HG03280 (cell line): ENCODE measurements at regions not wholly inside any gene's neighbourhood (a gene's known extent, or its start where the extent isn't known, plus 50 kb on each side); places are given as distances from the start of the nearest gene placed in this dataset.
"Not testable (repeated sequence)": the region's sequence is repeated elsewhere in the genome, so short reads cannot be mapped to it uniquely, and the experiment has no call there.

Experiments
- ATAC-seq: cut with Tn5 transposase; IDR thresholded peaks from one replicate; pipeline ENCODE4 v1.9.1; 2021; ENCODE audit warnings: mild to moderate bottlenecking, moderate library complexity; ENCODE audit not compliant: unreplicated experiment

- ATAC-seq, result no peak
Measured at GRCh38 chr6:170150590-170150945, 140.3 kb downstream of the DLL1 start.

DNA sequence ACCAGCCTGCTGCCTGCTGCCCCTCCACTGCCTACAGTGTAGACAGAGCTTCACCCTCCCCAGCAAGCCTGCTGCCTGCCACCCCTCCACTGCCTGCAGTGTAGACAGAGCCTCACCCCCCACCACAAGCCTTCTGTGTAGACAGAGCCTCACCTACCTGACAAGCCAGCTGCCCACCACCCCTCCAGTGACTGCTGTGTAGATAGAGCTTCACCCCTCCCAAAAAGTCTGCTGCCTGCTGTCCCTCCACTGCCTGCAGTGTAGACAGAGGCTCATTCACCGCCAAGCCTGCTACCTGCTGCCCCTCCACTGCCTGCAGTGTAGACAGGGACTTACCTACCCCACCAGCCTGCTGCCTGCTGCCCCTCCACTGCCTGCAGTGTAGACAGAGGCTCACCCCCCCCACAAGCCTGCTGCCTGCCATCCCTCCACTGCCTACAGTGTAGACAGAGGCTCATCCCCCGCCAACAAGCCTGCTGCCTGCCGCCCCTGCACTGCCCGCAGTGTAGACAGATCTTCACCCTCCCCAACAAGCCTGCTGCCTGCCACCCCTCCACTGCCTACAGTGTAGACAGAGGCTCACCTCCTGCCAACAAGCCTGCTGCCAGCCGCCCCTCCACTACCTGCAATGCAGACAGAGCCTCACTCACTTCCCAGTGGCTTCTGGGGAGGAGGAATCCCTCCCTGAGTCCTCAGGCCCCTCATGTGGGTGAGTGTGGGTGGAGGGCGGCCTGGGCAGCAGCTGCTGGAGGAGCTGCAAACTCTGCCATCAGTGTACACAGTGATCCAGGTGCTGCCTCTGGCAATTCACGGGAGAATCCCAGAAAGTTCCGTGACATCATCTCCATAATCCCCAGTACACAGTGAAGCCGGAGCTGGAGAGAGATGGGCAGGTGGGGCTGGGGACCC, 140.9 kb downstream of the DLL1 start:
- no peak for ATAC-seq

DNA sequence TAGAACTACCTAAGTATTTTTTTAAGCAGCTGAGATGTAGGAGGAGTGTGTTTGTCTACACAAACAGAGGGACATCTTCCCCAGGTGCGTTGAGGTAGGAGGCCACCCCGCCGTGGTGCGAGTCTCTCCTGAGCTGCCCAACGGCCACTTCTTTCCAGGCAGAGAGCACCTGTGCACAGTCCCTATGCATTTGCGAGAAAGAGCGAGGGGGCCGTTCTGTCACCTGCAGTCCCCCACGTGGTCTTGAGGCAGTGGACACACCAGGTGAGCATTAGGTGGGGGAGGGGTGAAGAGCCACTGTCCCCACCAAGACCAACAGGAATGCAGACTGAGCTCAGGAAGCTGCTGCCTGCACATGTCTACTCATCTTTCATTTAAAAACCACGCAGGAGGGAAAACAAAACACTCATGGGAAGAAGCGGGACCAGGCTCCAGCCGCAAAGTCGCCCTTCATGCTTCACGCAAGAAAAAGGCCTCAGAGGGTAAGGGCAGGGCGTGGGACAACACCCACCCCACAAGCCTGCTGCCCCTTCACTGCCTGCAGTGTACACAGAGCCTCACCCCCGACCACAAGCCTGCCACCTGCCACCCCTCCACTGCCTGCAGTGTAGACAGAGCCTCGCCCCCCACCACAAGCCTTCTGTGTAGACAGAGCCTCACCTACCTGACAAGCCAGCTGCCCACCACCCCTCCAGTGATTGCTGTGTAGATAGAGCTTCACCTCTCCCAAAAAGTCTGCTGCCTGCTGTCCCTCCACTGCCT, 142.0 kb downstream of the DLL1 start:
- ATAC-seq, result no peak

- ATAC-seq, result no peak
Measured at GRCh38 chr6:170147832-170148708, 142.8 kb downstream of the DLL1 start.

- ATAC-seq, result no peak
Measured at GRCh38 chr6:170147056-170147787, 143.7 kb downstream of the DLL1 start.

DNA sequence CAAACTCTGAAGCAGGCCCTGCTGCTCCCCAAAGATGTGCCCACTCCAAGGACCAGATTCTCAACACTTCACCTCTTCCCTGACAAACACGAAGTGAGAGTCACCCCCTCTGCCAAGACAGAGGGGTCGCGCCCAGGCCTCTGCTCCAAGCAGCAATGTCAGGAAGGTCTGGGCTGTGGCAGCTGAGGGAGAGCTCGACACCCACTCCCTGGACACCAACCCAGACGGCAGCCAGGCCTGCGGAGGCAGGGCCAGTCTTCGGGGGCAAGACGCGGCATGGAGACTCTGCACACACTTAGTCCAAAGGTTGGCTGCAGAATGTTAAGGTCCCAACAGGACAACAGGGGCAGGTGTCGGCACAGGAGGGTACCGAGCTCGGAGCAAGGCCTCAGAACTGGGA, 144.2 kb downstream of the DLL1 start:
- no peak for ATAC-seq

DNA sequence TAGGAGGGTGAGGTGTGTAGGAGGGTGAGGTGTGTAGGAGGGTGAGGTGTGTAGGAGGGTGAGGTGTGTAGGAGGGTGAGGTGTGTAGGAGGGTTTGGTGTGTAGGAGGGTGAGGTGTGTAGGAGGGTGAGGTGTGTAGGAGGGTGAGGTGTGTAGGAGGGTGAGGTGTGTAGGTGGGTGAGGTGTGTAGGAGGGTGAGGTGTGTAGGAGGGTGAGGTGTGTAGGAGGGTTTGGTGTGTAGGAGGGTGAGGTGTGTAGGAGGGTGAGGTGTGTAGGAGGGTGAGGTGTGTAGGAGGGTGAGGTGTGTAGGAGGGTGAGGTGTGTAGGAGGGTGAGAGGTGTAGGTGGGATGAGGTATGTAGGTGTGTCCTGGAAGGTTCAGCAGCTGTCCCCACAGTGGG, 144.7 kb downstream of the DLL1 start:
- ATAC-seq, result not testable (repeated sequence)

- not testable (repeated sequence) for ATAC-seq
Measured at GRCh38 chr6:170145716-170146115, 145.2 kb downstream of the DLL1 start.

DNA sequence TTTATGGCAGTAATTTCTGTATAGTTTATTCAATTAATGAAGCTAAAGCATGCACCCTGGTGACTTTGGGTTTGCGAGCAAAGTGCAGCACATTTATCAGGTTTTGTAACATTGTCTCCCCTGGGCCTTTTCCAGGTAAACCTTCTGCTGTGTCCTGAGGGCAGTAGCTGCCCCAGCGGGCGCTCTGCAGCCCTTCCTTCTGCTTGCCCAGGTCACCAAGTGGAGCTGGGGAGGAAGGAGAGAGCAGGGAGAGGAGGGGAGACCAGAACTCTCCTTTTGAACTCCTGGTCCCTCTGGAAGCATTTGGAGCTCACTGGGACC, 145.6 kb downstream of the DLL1 start:
- ATAC-seq, result no peak

DNA sequence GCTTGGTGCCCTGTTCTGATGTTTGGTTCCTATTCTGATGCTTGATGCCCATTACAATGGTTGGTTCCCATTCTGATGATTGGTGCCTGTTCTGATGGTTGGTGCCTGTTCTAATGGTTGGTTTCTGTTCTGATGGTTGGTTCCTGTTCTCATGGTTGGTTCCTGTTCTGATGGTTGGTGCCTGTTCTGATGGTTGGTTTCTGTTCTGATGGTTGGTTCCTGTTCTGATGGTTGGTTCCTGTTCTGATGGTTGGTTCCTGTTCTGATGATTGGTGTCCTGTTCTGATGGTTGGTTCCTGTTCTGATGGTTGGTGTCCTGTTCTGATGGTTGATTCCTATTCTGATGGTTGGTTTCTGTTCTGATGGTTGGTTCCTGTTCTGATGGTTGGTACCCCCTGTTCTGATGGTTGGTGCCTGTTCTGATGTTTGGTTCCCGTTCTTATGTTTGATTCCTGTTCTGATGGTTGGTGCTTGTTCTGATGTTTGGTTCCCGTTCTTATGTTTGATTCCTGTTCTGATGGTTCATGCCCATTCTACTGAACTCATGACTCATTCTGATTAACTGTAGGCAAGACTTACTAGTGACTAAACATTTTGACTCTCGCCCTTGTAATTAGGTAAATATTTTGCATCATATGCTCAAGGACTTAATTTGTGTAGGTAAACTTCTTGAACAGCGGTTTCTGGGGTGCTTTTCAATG, 146.2 kb downstream of the DLL1 start:
- ATAC-seq, result no peak

DNA sequence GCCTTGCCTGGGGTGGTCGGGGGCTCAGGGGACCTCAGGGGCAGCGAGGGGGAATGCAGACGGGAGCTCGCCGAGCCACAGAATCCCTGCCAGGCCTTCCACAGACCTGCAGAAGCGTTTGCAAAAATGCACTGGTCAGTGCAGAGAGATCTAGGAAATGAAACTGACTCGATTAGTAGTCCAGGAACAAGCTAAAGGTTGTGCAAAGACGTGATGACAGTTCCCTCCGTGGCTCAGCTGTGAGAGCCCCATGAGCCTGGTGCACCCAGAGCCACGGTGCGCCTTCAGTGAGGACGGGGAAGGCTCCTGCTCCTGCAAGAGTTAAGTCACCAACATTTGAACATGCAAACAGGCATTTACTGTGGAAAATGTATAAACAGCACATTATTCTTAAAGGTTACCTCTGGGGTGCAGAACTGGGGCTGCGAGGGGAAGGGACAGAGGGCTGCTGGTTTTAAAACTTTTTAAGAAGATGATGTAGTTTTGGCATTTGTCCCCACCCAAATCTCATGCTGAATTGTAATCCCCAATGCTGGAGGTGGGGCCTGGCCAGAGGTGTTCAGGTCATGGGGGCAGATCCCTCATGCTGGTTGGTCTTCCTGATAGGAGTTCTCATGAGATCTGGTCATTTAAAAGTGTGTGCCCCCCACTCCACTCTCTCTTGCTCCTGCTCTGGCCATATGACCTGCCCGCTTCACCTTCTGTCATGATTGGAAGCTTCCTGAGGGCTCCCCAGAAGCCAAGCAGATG, 147.3 kb downstream of the DLL1 start:
- no peak for ATAC-seq

DNA sequence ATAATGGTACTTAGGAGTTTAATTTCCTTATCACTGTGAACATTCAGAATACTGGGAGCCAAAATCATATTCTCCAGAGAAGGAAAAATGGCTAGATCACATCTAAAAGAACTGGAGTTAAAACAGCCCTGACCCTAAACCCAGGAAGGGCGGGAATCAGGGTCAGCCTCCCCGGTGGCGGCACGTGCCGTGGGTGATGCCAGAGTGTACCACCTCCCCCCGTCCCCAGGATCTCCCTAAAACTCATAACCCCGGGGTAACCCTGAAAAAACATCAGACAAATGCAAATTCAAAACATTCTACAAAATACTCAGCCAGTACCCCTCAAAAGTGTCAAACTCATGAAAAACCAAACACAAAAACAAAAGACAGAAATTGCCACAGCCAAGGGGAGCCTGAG, 148.3 kb downstream of the DLL1 start:
- no peak for ATAC-seq

- not testable (repeated sequence) for ATAC-seq
Measured at GRCh38 chr6:170141061-170141460, 149.8 kb downstream of the DLL1 start.

DNA sequence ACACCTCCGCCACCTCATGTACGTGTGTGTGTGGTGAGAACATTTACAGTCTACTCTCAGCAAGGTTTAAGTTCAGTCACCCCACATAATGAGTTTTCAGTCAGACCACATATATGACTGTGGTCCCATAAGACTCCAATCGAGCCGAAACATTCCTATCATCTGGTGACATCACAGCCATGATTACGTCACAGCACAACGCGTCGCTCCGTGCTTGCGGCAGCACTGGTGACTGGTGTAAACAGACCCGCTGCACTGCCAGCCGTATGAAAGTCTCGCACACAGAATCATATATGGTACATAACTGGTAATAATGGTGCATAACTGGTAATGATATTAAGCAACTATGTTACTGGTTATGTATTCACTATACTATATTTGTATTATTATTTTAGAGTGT, 150.7 kb downstream of the DLL1 start:
- no peak for ATAC-seq

DNA sequence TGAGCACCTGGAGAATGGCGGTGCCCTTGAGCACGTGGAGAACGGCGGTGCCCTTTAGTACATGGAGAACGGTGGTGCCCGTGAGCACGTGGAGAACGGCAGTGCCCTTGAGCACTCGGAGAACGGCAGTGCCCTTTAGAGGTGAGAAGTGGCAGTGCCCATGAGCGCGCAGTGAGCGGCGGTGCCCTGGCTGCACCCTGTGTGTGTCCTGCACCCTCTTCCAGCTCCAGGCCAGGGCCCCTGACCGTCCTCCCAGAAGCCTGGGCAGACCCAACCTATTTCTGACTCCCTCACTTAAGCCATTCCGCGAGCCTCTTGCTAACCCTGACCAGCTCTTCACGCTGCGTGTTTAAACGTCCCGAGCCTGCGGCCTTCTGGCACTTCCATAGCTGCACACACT, 151.3 kb downstream of the DLL1 start:
- ATAC-seq, result no peak

DNA sequence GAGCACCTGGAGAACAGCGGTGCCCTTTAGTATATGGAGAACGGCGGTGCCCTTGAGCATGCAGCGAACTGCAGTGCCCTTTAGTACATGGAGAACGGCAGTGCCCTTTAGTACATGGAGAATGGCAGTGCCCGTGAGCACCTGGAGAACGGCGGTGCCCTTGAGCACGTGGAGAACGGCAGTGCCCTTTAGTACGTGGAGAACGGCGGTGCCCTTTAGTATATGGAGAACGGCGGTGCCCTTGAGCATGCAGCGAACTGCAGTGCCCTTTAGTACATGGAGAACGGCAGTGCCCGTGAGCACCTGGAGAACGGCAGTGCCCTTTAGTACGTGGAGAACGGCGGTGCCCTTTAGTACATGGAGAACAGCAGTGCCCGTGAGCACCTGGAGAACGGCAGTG, 151.8 kb downstream of the DLL1 start:
- ATAC-seq, result not testable (repeated sequence)

- ATAC-seq, result no peak
Measured at GRCh38 chr6:170137911-170138910, 152.7 kb downstream of the DLL1 start.
